ENCODE measurements at regions not wholly inside any gene's neighbourhood (a gene's known extent, or its start where the extent isn't known, plus 50 kb on each side); places are given as distances from the start of the nearest gene placed in this dataset.

GRCh38 chrX:40154853-40155588 lies 57.3 kb upstream of the BCOR start:
- no peak for TF ChIP-seq CTCF (IDR thresholded peaks at IDR 0.05)
- Mint-ChIP-seq H3K27me3 (ENCODE audit: low read depth in 2 of 2) (peaks cover 0 to 6% of the 10 kb centered on the region in 2 donors), H3K4me1 (peaks cover 0 to 10% of the 10 kb centered on the region in 2 donors), H3K36me3 (no peaks in the 10 kb centered on the region), H3K4me3 (peak overlapping the region; percentile 81), H3K27ac (peak overlapping the region in 1 of 2 donors; percentile 45), H3K9me3 (no peaks in the 10 kb centered on the region)
- Histone ChIP-seq H3K27me3 (ENCODE audit: control insufficient read depth, insufficient read depth, low read length) (no peaks in the 10 kb centered on the region), H3K4me3 (ENCODE audit: low read length) (peak overlapping the region; percentile 31), H3K4me1 (ENCODE audit: control insufficient read depth, insufficient read depth, low read length) (peaks cover 51% of the 10 kb centered on the region), H3K27ac (ENCODE audit: low read length) (no peak overlapping the region), H3K9me3 (ENCODE audit: control insufficient read depth, insufficient read depth, low read length) (no peaks in the 10 kb centered on the region), H3K36me3 (ENCODE audit: control insufficient read depth, insufficient read depth, low read length) (no peaks in the 10 kb centered on the region)
- WGBS (ENCODE audit: insufficient coverage): under 1% methylated on average over 56 of the region's 72 CpGs
- peak in 1 of 2 donors; percentile 44 for DNase-seq
- intact Hi-C loops (cut with micrococcal nuclease): loop anchor here (5.0 kb wide), 3 partner anchors 58 to 343 kb away; partner anchors contain the start of gene BCOR
- ATAC-seq: peak; percentile 19 to 56 (median 37)

- H3K27me3 Mint-ChIP-seq (ENCODE audit: low read depth in 2 of 2): peaks cover 0 to 11% of the 10 kb centered on the region in 2 donors
Observed at GRCh38 chrX:40154250-40154852, 56.6 kb upstream of the BCOR start.

GRCh38 chrX:40153345-40154249 lies 55.8 kb upstream of the BCOR start:
- Mint-ChIP-seq H3K27me3 (ENCODE audit: low read depth in 2 of 2) (peaks cover 6 to 19% of the 10 kb centered on the region in 2 donors), H3K36me3 (no peaks in the 10 kb centered on the region), H3K27ac (peak overlapping the region in 1 of 2 donors; percentile 63), H3K9me3 (no peaks in the 10 kb centered on the region), H3K4me1 (peaks cover 8 to 17% of the 10 kb centered on the region in 2 donors), H3K4me3 (peak overlapping the region; percentile 85)
- Histone ChIP-seq H3K9me3 (ENCODE audit: control insufficient read depth, insufficient read depth, low read length) (no peaks in the 10 kb centered on the region), H3K36me3 (ENCODE audit: control insufficient read depth, insufficient read depth, low read length) (no peaks in the 10 kb centered on the region), H3K4me3 (ENCODE audit: low read length) (peak overlapping the region; percentile 37), H3K27me3 (ENCODE audit: control insufficient read depth, insufficient read depth, low read length) (no peaks in the 10 kb centered on the region), H3K4me1 (ENCODE audit: control insufficient read depth, insufficient read depth, low read length) (peaks cover 62% of the 10 kb centered on the region), H3K27ac (ENCODE audit: low read length) (no peak overlapping the region)
- peak in 1 of 2 donors; percentile 84 for DNase-seq
- intact Hi-C loops (cut with micrococcal nuclease): loop anchor here (5.0 kb wide), 3 partner anchors 56 to 341 kb away; partner anchors contain the start of gene BCOR
- peak; percentile 52 to 62 (median 57) for ATAC-seq
- WGBS (ENCODE audit: insufficient coverage): 0% methylated on average over 53 of the region's 70 CpGs
- TF ChIP-seq CTCF (IDR thresholded peaks at IDR 0.05): no peak

More at GRCh38 chrX:40154250-40154852, 56.6 kb upstream of the BCOR start:
- intact Hi-C loops (cut with micrococcal nuclease): loop anchor here (5.0 kb wide), 3 partner anchors 57 to 342 kb away; partner anchors contain the start of gene BCOR
- H3K4me1 Mint-ChIP-seq: peaks cover 0 to 10% of the 10 kb centered on the region in 2 donors
- H3K36me3 ChIP-seq (ENCODE audit: control insufficient read depth, insufficient read depth, low read length): no peaks in the 10 kb centered on the region
- H3K4me3 Mint-ChIP-seq: peak overlapping the region; percentile 80
- no peaks in the 10 kb centered on the region for H3K9me3 ChIP-seq (ENCODE audit: control insufficient read depth, insufficient read depth, low read length)
- peak overlapping the region; percentile 31 for H3K4me3 ChIP-seq (ENCODE audit: low read length)
- ATAC-seq (no peak), DNase-seq (peak in 1 of 2 donors; percentile 38)
- peak overlapping the region in 1 of 2 donors; percentile 45 for H3K27ac Mint-ChIP-seq
- H3K4me1 ChIP-seq (ENCODE audit: control insufficient read depth, insufficient read depth, low read length): peaks cover 56% of the 10 kb centered on the region
- 1% methylated on average over 29 of the region's 38 CpGs for WGBS (ENCODE audit: insufficient coverage)
- H3K27ac ChIP-seq (ENCODE audit: low read length): no peak overlapping the region
- no peak for TF ChIP-seq CTCF (IDR thresholded peaks at IDR 0.05)
- H3K36me3 Mint-ChIP-seq: no peaks in the 10 kb centered on the region
- H3K9me3 Mint-ChIP-seq: no peaks in the 10 kb centered on the region
- no peaks in the 10 kb centered on the region for H3K27me3 ChIP-seq (ENCODE audit: control insufficient read depth, insufficient read depth, low read length)

Data from natural killer cell (primary cell).